Mesenchymal stem cell (in vitro differentiated cells and primary cell): ENCODE measurements at regions not wholly inside any gene's neighbourhood (a gene's known extent, or its start where the extent isn't known, plus 50 kb on each side); places are given as distances from the start of the nearest gene placed in this dataset.

Experiments used
- DNase-seq: peaks from one replicate; pipeline ENCODE4 v3.0.0-alpha.2; 2013
- H2AFZ ChIP-seq: one replicate; pipeline ENCODE4 v1.6.1; 2013; ENCODE audit warnings: low read depth, mild to moderate bottlenecking, control low read depth, inconsistent platforms, low read length, moderate library complexity
- H2AK5ac ChIP-seq: 2 replicates; pipeline ENCODE4 v1.6.1; 2013; ENCODE audit warnings: low read length, moderate library complexity, mild to moderate bottlenecking, inconsistent platforms; ENCODE audit not compliant: severe bottlenecking
- H2BK120ac ChIP-seq: one replicate; pipeline ENCODE4 v1.6.1; 2013; ENCODE audit warnings: low read depth, mild to moderate bottlenecking, inconsistent platforms, low read length, moderate library complexity
- H2BK12ac ChIP-seq, 2 experiments: one replicate each; pipeline ENCODE4 v1.6.1; 2013; ENCODE audit warnings: inconsistent platforms in 2 of 2, low read length in 2 of 2, mild to moderate bottlenecking in 2 of 2, moderate library complexity in 2 of 2, control low read depth in 1 of 2
- H2BK15ac ChIP-seq: one replicate; pipeline ENCODE4 v1.6.1; 2013; ENCODE audit warnings: mild to moderate bottlenecking, low read depth, inconsistent platforms; ENCODE audit not compliant: poor library complexity, severe bottlenecking
- H2BK5ac ChIP-seq: 2 replicates; pipeline ENCODE4 v1.6.1; 2013; ENCODE audit warnings: low read depth, mild to moderate bottlenecking, low read length, control low read depth, inconsistent platforms; ENCODE audit not compliant: poor library complexity, severe bottlenecking
- H3K14ac ChIP-seq, 2 experiments: one replicate each; pipeline ENCODE4 v1.6.1; 2013; ENCODE audit warnings: inconsistent platforms in 2 of 2, low read length in 2 of 2, control low read depth in 1 of 2, mild to moderate bottlenecking in 1 of 2, moderate library complexity in 1 of 2
- H3K18ac ChIP-seq, 2 experiments: one replicate each; pipeline ENCODE4 v1.6.1; 2013; ENCODE audit warnings: inconsistent platforms in 2 of 2, low read length in 2 of 2, control low read depth in 1 of 2, low read depth in 1 of 2, mild to moderate bottlenecking in 1 of 2
- H3K23ac ChIP-seq, 2 experiments: one replicate each; pipeline ENCODE4 v1.6.1; 2013; ENCODE audit warnings: inconsistent platforms in 2 of 2, low read length in 2 of 2, mild to moderate bottlenecking in 2 of 2, moderate library complexity in 2 of 2, control low read depth in 1 of 2
- H3K27ac ChIP-seq: 2 replicates; pipeline ENCODE4 v1.5.1; 2013; ENCODE audit warnings: mild to moderate bottlenecking, moderate library complexity, low read length, control low read depth, inconsistent platforms; ENCODE audit not compliant: poor library complexity, severe bottlenecking
- H3K27me3 ChIP-seq, 2 experiments: 2 replicates each; pipeline versions ENCODE4 v1.6.1 to v1.7.0; 2013; ENCODE audit warnings: low read length in 2 of 2, mild to moderate bottlenecking in 2 of 2, moderate library complexity in 2 of 2, control low read depth in 1 of 2, inconsistent platforms in 1 of 2; ENCODE audit not compliant: control insufficient read depth in 1 of 2, insufficient read depth in 1 of 2
- H3K36me3 ChIP-seq, 2 experiments: 2 replicates each; pipeline versions ENCODE4 v1.6.1 to v1.7.0; 2013; ENCODE audit warnings: low read length in 2 of 2, control low read depth in 1 of 2, inconsistent platforms in 1 of 2, low read depth in 1 of 2, mild to moderate bottlenecking in 1 of 2; ENCODE audit not compliant: insufficient read depth in 2 of 2, control insufficient read depth in 1 of 2
- H3K4ac ChIP-seq, 2 experiments: one replicate each; pipeline ENCODE4 v1.6.1; 2013; ENCODE audit warnings: inconsistent platforms in 2 of 2, low read length in 2 of 2, mild to moderate bottlenecking in 2 of 2, moderate library complexity in 2 of 2, control low read depth in 1 of 2, low read depth in 1 of 2
- H3K4me1 ChIP-seq: 2 replicates; pipeline ENCODE4 v1.6.1; 2013; ENCODE audit warnings: low read depth, low read length, control low read depth; ENCODE audit not compliant: control insufficient read depth, insufficient read depth
- H3K4me2 ChIP-seq: 2 replicates; pipeline ENCODE4 v1.6.1; 2013; ENCODE audit warnings: low read length, mild to moderate bottlenecking, inconsistent platforms; ENCODE audit not compliant: poor library complexity, severe bottlenecking
- H3K4me3 ChIP-seq, 2 experiments: 2 replicates each; pipeline versions ENCODE4 v1.5.1 to v1.7.0; 2013; ENCODE audit warnings: low read length in 2 of 2, mild to moderate bottlenecking in 2 of 2, control low read depth in 1 of 2, low read depth in 1 of 2; ENCODE audit not compliant: insufficient read depth in 1 of 2
- H3K79me1 ChIP-seq: replicated peaks from 2 replicates; pipeline ENCODE4 v1.6.1; 2013; ENCODE audit warnings: mild to moderate bottlenecking, control low read depth, low read length, inconsistent platforms; ENCODE audit not compliant: poor library complexity, severe bottlenecking
- H3K9ac ChIP-seq: 2 replicates; pipeline ENCODE4 v1.7.0; 2013; ENCODE audit warnings: mild to moderate bottlenecking, low read length, moderate library complexity
- H3K9me3 ChIP-seq: 2 replicates; pipeline ENCODE4 v1.7.0; 2013; ENCODE audit warnings: mild to moderate bottlenecking, low read length; ENCODE audit not compliant: control insufficient read depth
- H4K8ac ChIP-seq: one replicate; pipeline ENCODE4 v1.6.1; 2013; ENCODE audit warnings: inconsistent platforms, mild to moderate bottlenecking, low read length, moderate library complexity
- H4K91ac ChIP-seq: one replicate; pipeline ENCODE4 v1.6.1; 2013; ENCODE audit warnings: mild to moderate bottlenecking, low read length, inconsistent platforms
- WGBS: methylation state at CpG from one replicate; pipeline ENCODE4 v1.1.7; 2013; ENCODE audit warnings: mixed read lengths; 5-methylcytosine and 5-hydroxymethylcytosine counted together

DNA sequence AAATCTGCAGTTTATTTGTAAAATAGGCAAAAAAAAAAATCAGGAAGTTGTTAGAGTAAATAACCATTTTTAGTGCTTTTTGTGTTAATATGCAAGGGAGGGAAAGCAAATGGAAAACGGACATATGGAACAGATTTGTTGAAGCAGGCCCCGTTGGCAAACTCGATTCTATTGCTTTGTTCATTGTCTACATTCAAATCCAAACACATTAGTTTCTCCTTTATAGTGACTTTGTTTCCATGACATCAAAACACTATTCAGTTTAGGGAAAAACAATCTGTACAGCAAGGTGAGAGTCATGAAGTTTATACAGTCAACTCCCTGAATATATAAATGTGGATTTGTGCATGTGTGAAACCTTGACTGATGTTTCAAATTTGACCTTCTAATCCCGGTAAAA lies 142.2 kb downstream of the FAM47A start:
- no peaks in the 10 kb centered on the region for H3K9me3 ChIP-seq

DNA sequence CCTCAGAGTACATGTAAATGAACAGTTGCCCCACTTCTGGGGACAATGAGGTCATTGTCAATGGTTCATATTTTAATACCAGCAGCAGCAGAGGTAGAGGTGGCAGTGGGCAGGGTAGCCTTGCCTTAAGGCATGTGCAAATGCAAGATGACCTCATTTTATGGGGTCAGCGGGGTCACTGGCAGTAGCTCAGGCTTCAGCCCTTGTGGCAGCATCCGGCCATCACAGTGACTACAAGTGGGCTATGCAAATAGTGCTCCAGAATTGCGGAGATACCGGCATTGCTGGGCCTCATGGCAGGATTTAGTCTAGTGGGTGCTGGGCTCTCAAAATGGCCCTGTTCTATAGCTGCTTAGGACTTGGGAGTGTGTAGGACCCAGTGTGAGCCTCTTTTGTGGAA lies 144.7 kb downstream of the FAM47A start:
- Histone ChIP-seq H3K27me3 (no peaks in the 10 kb centered on the region), H3K27ac (no peak overlapping the region), H2BK12ac (no peak overlapping the region), H2AFZ (no peak overlapping the region), H2BK120ac (no peak overlapping the region), H3K9me3 (no peaks in the 10 kb centered on the region), H3K14ac (no peak overlapping the region), H4K91ac (no peak overlapping the region), H2BK15ac (no peak overlapping the region), H3K18ac (no peak overlapping the region), H3K4me1 (no peaks in the 10 kb centered on the region), H3K23ac (no peak overlapping the region), H2AK5ac (no peak overlapping the region), H3K36me3 (no peaks in the 10 kb centered on the region), H3K9ac (no peak overlapping the region), H2BK5ac (no peak overlapping the region), H3K79me1 (no peaks in the 10 kb centered on the region), H3K4me2 (no peak overlapping the region), H3K4ac (no peak overlapping the region), H4K8ac (no peak overlapping the region), H3K4me3 (no peak overlapping the region)
- WGBS, result 85% methylated on average over 4 of the region's 4 CpGs
- DNase-seq, result no peak

More for the DNA sequence above, 142.2 kb downstream of the FAM47A start:
- Histone ChIP-seq H3K27ac (no peak overlapping the region), H2BK5ac (no peak overlapping the region), H2BK15ac (no peak overlapping the region), H3K4me2 (no peak overlapping the region), H4K91ac (no peak overlapping the region), H2AK5ac (no peak overlapping the region), H3K18ac (no peak overlapping the region), H3K36me3 (no peaks in the 10 kb centered on the region), H3K4me1 (no peaks in the 10 kb centered on the region), H2BK12ac (no peak overlapping the region), H3K9ac (no peak overlapping the region), H3K23ac (no peak overlapping the region), H3K14ac (no peak overlapping the region), H3K4me3 (no peak overlapping the region), H3K79me1 (no peaks in the 10 kb centered on the region), H4K8ac (no peak overlapping the region), H2BK120ac (no peak overlapping the region), H3K4ac (no peak overlapping the region), H2AFZ (no peak overlapping the region), H3K27me3 (no peaks in the 10 kb centered on the region)
- no CpG with 5 or more reads among the region's 4 CpGs for WGBS
- no peak for DNase-seq

DNA sequence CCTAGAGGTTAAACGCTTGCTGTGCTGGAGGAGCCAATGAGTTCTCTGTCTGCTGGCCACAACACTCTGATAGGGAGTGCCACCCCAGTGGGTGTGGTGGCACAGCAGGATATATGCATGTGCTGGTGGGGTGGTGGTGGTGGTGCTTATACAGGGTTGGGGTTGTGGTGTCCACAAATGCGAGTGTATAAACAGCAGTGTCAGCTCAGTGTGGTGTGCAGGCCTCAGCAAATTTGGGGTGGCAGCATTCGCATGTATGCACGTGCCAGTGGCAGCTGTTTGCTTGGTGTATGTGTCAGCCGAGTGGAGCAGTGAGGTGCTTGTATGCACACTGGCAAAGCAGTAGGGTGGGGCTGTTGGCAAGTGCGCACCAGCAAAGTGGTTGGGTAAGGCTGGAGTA lies 157.4 kb downstream of the FAM47A start:
- Histone ChIP-seq H3K9ac (no peak overlapping the region), H3K14ac (no peak overlapping the region), H3K4ac (no peak overlapping the region), H4K8ac (no peak overlapping the region), H2BK15ac (no peak overlapping the region), H3K79me1 (no peaks in the 10 kb centered on the region), H3K4me3 (no peak overlapping the region), H3K4me1 (no peaks in the 10 kb centered on the region), H2BK12ac (no peak overlapping the region), H3K4me2 (no peak overlapping the region), H2BK120ac (no peak overlapping the region), H3K27me3 (no peaks in the 10 kb centered on the region), H3K9me3 (peaks cover 6% of the 10 kb centered on the region), H3K23ac (no peak overlapping the region), H3K36me3 (no peaks in the 10 kb centered on the region), H2AK5ac (no peak overlapping the region), H2BK5ac (no peak overlapping the region), H2AFZ (no peak overlapping the region), H3K18ac (no peak overlapping the region), H3K27ac (no peak overlapping the region), H4K91ac (no peak overlapping the region)
- DNase-seq, result no peak
- 91% methylated on average over 6 of the region's 6 CpGs for WGBS

DNA sequence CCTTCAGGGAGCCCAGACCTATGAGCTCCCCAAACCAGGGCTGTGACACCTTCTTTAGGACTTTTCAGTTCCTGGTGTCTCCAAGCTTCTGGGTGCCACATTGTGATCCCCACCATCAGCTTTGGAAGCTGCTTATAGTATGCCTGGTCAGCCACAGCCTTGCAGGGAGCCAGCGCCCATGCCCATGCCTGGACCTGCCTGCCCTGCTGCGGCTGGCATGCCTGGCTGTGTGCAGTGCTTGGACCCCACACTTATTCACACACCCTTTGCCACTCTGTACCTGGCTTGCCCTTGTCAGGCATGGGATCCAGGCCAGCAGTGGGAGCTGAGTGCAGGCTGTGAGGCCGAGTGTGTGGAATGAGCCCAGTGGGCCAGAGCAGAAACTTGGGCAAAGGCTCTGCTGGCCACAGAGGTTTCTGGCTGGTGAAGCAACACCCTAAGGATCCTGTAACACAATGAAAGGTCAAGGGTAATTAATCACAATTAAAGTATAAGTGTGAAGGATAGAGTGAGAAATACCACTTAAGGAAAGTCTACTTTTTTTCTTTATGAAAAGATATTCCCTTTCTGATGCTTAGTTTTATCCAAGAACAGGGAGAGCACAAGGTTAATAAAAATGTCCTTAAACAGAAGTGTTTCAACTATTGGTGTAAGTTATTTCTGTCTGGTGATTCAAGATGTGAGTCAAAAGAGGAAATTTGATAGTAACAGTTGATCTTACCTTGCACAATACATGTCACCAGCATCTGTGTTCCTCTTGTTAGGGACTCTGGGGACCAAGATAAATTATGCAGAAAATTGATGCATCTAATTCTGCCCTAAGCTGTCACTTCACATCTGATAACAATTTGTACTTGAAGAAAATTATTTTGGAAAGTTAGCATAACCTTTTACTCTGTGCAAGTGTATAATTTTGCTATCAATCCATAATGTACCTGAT lies 161.8 kb downstream of the FAM47A start:
- H3K4me1 ChIP-seq, result no peaks in the 10 kb centered on the region
- no peak overlapping the region for H2BK15ac ChIP-seq
- no peak overlapping the region for H4K91ac ChIP-seq
- no peak overlapping the region for H2BK5ac ChIP-seq
- H3K4me3 ChIP-seq, result no peak overlapping the region
- no peaks in the 10 kb centered on the region for H3K36me3 ChIP-seq
- H2AK5ac ChIP-seq, result no peak overlapping the region
- H2BK12ac ChIP-seq, result no peak overlapping the region
- H2BK120ac ChIP-seq, result no peak overlapping the region
- H3K79me1 ChIP-seq, result no peaks in the 10 kb centered on the region
- DNase-seq, result no peak
- no peak overlapping the region for H3K18ac ChIP-seq
- H3K23ac ChIP-seq, result no peak overlapping the region
- no peak overlapping the region for H3K9ac ChIP-seq
- no peak overlapping the region for H3K27ac ChIP-seq
- no peak overlapping the region for H3K4ac ChIP-seq
- WGBS, result 50% methylated on average over 1 of the region's 3 CpGs
- H3K9me3 ChIP-seq, result no peaks in the 10 kb centered on the region
- no peak overlapping the region for H3K14ac ChIP-seq
- no peaks in the 10 kb centered on the region for H3K27me3 ChIP-seq
- no peak overlapping the region for H3K4me2 ChIP-seq
- H2AFZ ChIP-seq, result no peak overlapping the region
- H4K8ac ChIP-seq, result no peak overlapping the region
